Subcutaneous abdominal adipose tissue (tissue), 5 donors: ENCODE measurements at regions not wholly inside any gene's neighbourhood (a gene's known extent, or its start where the extent isn't known, plus 50 kb on each side); places are given as distances from the start of the nearest gene placed in this dataset.

Source experiments
- H3K27ac ChIP-seq: one replicate; pipeline ENCODE4 v1.7.0; 2013; ENCODE audit warnings: low read depth, mild to moderate bottlenecking, inconsistent platforms, low read length, moderate library complexity
- H3K27me3 ChIP-seq, 5 donors: one replicate each; pipeline ENCODE4 v1.7.0; 2013; ENCODE audit warnings: low read length in 5 of 5, inconsistent platforms in 1 of 5; ENCODE audit not compliant: control insufficient read depth in 5 of 5, insufficient read depth in 4 of 5
- H3K36me3 ChIP-seq, 5 donors: one replicate each; pipeline ENCODE4 v1.7.0; 2013; ENCODE audit warnings: low read length in 5 of 5; ENCODE audit not compliant: control insufficient read depth in 5 of 5, insufficient read depth in 5 of 5
- H3K4me1 ChIP-seq, 5 donors: one replicate each; pipeline ENCODE4 v1.7.0; 2013; ENCODE audit warnings: low read length in 5 of 5, mild to moderate bottlenecking in 3 of 5, moderate library complexity in 1 of 5; ENCODE audit not compliant: control insufficient read depth in 5 of 5, insufficient read depth in 5 of 5
- H3K4me3 ChIP-seq, 5 donors: one replicate each; pipeline ENCODE4 v1.7.0; 2013; ENCODE audit warnings: low read length in 5 of 5, low read depth in 1 of 5
- H3K9ac ChIP-seq, 5 donors: one replicate each; pipeline ENCODE4 v1.7.0; 2013; ENCODE audit warnings: low read length in 5 of 5, mild to moderate bottlenecking in 4 of 5, moderate library complexity in 3 of 5
- H3K9me3 ChIP-seq, 5 donors: one replicate each; pipeline ENCODE4 v1.7.0; 2013; ENCODE audit warnings: low read length in 5 of 5; ENCODE audit not compliant: control insufficient read depth in 5 of 5
- donor health status: healthy.
- donor health status: healthy.
- donor health status: healthy.
- donor health status: healthy.
- donor health status: healthy.

DNA sequence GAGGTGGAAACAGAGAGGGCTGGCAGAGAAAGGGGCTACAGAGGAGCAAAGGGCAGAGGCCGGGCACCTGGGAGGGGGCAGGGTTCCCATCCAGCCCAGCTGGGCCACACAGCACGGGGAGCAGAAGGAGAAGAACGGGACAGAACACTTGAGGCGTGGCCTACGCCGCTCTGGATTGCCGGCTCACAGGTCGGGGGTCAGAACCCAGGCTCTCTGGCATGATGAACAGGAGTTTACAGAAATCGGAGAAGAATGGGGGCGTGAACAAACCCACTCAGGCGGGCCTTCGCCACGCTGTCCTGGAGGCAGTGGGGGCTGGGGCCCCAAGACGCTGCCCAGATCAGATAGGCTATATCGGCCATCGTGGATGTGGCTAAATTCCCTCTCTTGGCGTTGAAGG lies 362.2 kb upstream of the SHH start:
- H3K4me3 ChIP-seq: no peak overlapping the region
- H3K27me3 ChIP-seq: peaks cover 0 to 18% (median 5%) of the 10 kb centered on the region in 5 donors
- H3K9me3 ChIP-seq: no peaks in the 10 kb centered on the region
- no peak overlapping the region for H3K9ac ChIP-seq
- H3K4me1 ChIP-seq: no peaks in the 10 kb centered on the region
- H3K27ac ChIP-seq: no peak overlapping the region
- no peaks in the 10 kb centered on the region for H3K36me3 ChIP-seq

DNA sequence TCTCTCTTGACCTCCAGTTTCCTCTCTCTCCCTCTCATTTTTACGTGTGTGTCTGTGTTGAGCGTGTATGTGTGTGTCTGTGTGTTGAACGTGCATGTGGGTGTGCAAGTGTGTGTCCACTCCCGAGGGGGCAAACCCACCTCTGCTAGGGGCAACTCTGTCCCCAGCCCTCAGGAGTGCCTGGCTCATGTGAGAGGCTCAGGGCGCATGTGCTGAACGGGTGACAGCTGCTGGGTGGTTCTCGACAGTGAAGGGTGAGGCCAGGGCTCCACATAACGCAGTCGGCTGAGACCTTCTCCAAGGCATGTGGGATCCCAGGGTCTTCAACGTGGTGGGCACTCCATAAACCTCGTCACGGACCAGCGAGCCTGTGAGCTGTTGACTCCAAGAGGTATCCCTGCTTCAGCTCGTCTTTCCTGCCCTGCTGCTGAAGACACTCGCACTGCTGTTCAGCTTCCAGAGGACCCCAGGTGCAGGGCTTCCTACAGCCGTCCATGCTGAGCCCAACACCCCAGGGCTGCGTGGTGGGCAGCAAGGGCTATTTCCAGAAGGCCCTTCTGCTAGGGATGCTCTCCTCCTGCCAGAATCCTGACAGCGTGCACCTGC lies 361.6 kb upstream of the SHH start:
- no peaks in the 10 kb centered on the region for H3K9me3 ChIP-seq
- no peak overlapping the region for H3K27ac ChIP-seq
- no peaks in the 10 kb centered on the region for H3K4me1 ChIP-seq
- no peak overlapping the region for H3K4me3 ChIP-seq
- H3K36me3 ChIP-seq: no peaks in the 10 kb centered on the region
- H3K27me3 ChIP-seq: peaks cover 0 to 13% (median 6%) of the 10 kb centered on the region in 5 donors
- H3K9ac ChIP-seq: no peak overlapping the region

DNA sequence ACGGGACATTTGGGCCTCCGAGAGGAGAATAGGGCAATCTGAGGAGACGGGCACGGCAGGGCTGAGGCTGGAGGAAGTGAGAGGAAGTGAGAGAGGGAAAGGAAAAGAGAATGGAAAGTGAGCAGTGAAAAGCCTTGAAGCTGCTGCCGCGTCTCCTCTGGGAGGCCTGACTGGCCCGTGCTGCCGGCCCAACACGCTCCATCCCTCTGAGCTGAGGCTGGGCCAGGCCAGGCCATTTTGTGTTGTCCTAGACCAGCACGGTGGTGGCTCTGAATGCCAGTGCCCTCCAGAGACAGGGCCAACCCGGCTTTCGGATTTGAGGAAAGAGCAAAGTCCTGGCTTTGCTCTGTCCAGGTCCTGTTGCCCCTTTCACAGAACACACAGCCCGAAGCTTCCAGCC lies 361.1 kb upstream of the SHH start:
- Histone ChIP-seq H3K36me3 (no peaks in the 10 kb centered on the region), H3K27me3 (peaks cover 0 to 13% (median 6%) of the 10 kb centered on the region in 5 donors), H3K9me3 (no peaks in the 10 kb centered on the region), H3K4me3 (no peak overlapping the region), H3K27ac (no peak overlapping the region), H3K4me1 (no peaks in the 10 kb centered on the region), H3K9ac (no peak overlapping the region)

DNA sequence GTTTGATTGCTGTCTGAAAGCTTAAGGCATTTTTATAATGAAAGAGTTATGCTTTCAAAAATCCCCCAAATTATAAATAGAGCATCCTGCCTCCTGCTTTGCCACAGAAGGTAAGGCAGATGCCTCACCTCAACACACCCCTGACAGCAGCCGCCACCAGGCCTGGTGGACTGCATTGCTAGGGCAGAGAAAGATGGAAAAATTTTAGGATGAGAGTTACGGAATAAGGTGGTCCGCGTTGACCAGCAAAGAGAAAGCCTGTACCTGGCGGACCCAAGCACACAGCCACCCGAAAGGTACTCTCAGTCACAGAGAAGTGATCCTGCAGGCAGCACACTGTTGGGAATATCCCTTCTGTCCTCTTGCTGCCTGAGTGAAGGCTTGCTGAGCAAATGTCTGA lies 360.4 kb upstream of the SHH start:
- no peak overlapping the region for H3K27ac ChIP-seq

DNA sequence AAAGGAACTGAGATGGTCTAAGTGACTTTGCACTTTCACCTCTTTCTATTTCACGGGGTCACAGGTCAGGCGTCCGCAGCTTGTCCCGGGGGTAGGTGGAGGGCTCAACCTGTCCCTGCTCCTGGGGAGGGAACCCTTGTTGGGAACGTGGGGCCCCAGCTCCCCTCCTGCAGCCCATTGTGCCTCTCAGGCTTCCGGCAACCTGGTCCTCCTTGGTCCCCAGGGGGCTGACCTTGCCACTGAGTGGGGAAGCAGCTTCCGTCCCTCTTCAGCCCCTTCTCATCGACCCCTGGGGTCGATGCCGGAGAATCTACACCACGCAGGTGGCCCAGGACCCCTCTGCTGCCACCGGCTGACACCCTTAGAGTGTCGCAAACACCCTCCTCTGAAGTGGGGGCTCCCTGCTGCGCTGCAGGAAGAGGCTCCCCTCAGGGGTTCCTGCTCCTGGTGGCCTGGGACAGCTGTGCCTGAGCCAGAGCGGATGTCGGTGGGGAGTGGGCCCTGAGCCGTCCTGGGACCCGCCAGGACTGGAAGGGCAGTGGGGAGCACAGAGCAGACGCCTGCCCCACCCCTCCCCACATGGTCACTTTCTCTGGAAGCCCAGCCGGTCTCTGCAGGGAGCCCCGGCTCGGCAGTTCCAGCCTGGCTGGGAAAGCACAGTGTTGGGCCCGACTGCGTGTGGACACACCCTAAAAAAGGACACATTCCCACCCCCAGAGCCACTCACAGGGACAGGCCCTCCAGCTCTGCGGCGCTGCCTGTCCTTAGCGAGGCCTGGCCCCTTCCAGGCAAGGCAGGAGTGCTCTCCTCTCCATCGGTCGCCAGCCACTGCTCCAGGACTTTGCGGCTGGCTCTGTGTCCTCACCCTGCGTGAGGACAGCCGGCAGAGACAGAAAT lies 357.5 kb upstream of the SHH start:
- H3K27ac ChIP-seq: no peak overlapping the region
- no peaks in the 10 kb centered on the region for H3K9me3 ChIP-seq
- peaks cover 4 to 15% (median 6%) of the 10 kb centered on the region in 5 donors for H3K27me3 ChIP-seq
- no peaks in the 10 kb centered on the region for H3K36me3 ChIP-seq
- no peak overlapping the region for H3K9ac ChIP-seq
- no peak overlapping the region for H3K4me3 ChIP-seq
- no peaks in the 10 kb centered on the region for H3K4me1 ChIP-seq

More for the DNA sequence above, 360.4 kb upstream of the SHH start:
- Histone ChIP-seq H3K36me3 (no peaks in the 10 kb centered on the region), H3K9ac (no peak overlapping the region), H3K4me3 (no peak overlapping the region), H3K27me3 (peaks cover 4 to 19% (median 6%) of the 10 kb centered on the region in 5 donors), H3K9me3 (no peaks in the 10 kb centered on the region), H3K4me1 (no peaks in the 10 kb centered on the region)

DNA sequence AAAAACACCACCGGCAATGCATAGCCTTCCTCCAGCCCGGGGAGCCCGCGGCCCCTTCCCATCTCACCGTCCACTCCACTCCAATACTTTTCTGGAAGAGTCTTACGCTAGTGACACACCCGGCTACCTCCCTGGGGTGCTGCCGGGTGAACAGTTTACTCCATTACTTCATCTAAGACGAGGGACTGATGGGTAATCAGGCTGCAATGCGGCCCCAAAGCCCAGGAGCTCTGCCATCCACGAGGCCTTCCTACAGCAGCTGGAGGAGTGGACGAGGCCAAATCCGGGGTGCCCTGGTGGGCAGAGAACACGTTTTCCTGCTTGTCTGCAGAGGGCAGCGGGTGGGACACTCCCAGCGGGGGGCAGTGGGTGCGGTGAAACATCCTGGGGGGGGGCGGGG lies 356.2 kb upstream of the SHH start:
- Histone ChIP-seq H3K4me1 (no peaks in the 10 kb centered on the region), H3K4me3 (no peak overlapping the region), H3K9ac (no peak overlapping the region), H3K27ac (no peak overlapping the region), H3K36me3 (no peaks in the 10 kb centered on the region), H3K27me3 (peaks cover 4 to 12% (median 10%) of the 10 kb centered on the region in 5 donors), H3K9me3 (no peaks in the 10 kb centered on the region)

DNA sequence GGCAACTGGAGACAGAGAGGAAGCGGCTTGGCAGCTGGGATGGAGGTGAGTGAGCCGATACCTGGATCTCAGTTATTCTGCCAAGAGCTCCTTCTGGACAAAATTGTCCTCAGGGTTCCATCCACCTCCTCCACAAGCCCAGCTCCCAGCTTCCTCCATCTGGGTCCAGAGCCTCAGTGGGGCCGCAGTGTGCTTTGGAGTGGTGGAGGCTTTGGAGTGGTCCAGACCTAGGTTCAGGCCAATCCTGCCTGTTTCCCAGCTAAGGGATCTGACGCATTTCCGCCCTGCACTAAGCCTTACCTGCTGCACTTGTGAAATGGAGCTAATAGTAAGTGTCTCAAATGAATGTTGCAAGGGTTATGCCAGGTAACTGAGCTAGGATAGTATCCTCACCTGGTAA lies 355.7 kb upstream of the SHH start:
- Histone ChIP-seq H3K36me3 (no peaks in the 10 kb centered on the region), H3K9ac (no peak overlapping the region), H3K9me3 (no peaks in the 10 kb centered on the region), H3K27me3 (peaks cover 4 to 14% (median 12%) of the 10 kb centered on the region in 5 donors), H3K27ac (no peak overlapping the region), H3K4me1 (no peaks in the 10 kb centered on the region), H3K4me3 (no peak overlapping the region)

DNA sequence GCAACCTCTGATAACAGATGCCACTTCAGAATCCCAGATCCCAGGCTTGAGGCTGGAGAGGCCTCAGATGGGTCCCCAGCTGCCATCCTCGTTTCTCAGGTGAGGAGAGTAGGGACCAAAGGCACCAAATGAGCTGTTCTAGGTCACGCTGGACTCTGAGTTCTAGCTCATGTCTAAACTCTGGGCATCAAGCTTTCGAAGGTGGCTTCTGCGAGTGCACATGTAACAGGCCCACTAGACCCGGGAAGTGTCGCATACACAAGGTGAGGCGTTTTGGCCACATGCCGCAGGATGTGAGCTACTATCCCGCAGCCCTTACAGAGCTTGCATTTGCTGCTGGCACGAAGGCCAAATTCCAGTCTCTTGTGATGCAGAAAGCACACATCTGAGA lies 355.1 kb upstream of the SHH start:
- H3K4me1 ChIP-seq: no peaks in the 10 kb centered on the region
- peaks cover 6 to 15% (median 12%) of the 10 kb centered on the region in 5 donors for H3K27me3 ChIP-seq
- no peaks in the 10 kb centered on the region for H3K9me3 ChIP-seq
- no peak overlapping the region for H3K27ac ChIP-seq
- no peak overlapping the region for H3K9ac ChIP-seq
- no peak overlapping the region for H3K4me3 ChIP-seq
- no peaks in the 10 kb centered on the region for H3K36me3 ChIP-seq

DNA sequence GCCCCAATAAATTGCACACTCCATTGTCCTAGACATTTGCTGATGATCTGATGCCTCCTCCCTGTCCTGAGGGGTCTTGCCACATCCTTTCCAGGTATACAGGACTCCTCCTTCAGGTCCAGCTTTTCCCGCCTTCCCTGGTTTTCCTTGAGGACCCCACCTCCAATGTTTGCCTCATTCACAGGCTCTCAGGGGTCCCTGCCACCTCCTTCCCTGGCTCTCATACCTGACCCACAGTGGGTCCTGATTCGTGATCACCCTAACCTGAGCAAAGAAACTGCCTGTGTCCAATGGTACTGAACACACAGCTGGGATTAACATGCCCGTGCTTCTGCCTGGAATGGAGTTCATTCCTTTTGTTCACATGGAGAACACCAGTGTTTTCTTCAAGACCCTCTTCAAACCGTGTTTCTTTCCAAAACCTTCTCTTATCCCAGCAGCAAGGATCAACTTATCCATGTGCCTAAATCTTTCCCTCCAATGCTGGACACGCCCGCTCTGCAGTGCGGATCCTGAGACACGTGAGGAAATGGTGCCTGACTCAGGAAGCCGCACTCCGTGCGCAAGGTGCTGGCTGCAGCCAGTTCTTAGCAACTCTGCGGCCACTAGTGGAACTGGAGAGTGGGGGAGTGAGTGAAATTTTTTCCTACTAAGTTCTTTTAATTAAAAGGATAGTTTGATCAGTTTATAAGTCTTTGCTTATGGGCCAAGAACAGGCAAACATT lies 354.6 kb upstream of the SHH start:
- no peaks in the 10 kb centered on the region for H3K4me1 ChIP-seq
- H3K4me3 ChIP-seq: no peak overlapping the region
- no peak overlapping the region for H3K27ac ChIP-seq
- H3K36me3 ChIP-seq: no peaks in the 10 kb centered on the region
- H3K27me3 ChIP-seq: peaks cover 6 to 15% (median 12%) of the 10 kb centered on the region in 5 donors
- H3K9ac ChIP-seq: no peak overlapping the region
- no peaks in the 10 kb centered on the region for H3K9me3 ChIP-seq

DNA sequence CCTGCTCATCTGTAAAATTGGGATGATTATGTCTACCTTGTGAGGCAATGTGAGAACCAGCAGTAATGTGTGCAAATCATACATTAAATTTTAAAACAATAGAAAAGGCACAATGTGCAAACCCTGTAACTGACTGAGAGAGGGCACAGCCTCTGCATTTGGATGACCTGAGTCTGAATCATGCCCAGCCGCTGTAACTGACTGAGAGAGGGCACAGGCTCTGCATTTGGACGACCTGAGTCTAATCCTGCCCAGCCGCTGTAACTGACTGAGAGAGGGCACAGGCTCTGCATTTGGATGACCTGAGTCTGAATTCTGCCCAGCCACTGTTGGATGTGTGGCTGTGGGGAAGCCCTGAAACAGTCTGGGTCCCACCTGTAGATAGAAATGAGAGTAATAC lies 351.5 kb upstream of the SHH start:
- no peaks in the 10 kb centered on the region for H3K9me3 ChIP-seq
- H3K27ac ChIP-seq: no peak overlapping the region
- peaks cover 0 to 15% (median 5%) of the 10 kb centered on the region in 5 donors for H3K27me3 ChIP-seq
- H3K9ac ChIP-seq: no peak overlapping the region
- no peaks in the 10 kb centered on the region for H3K4me1 ChIP-seq
- H3K4me3 ChIP-seq: no peak overlapping the region
- H3K36me3 ChIP-seq: no peaks in the 10 kb centered on the region
